ENCODE measurements at regions not wholly inside any gene's neighbourhood (a gene's known extent, or its start where the extent isn't known, plus 50 kb on each side); places are given as distances from the start of the nearest gene placed in this dataset.
"Not testable (repeated sequence)": the region's sequence is repeated elsewhere in the genome, so short reads cannot be mapped to it uniquely, and the experiment has no call there.

DNA sequence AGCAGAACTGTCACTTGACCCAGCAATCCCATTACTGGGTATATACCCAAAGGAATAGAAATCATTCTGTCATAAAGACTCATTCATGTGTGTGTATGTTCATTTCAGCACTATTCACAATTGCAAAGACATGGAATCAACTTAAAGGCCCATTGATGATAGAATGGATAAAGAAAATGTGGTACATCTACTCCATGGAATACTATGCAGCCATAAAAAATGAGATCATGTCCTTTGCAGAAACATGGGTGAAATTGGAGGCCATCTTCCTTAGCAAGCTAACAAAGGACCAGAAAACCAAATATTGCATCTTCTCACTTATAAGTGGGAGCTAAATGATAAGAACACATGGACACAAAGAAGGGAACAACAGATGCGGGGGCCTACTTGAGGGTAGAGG is 422.5 kb downstream of the HS3ST3B1 start:
- DNase-seq: not testable (repeated sequence)

DNA sequence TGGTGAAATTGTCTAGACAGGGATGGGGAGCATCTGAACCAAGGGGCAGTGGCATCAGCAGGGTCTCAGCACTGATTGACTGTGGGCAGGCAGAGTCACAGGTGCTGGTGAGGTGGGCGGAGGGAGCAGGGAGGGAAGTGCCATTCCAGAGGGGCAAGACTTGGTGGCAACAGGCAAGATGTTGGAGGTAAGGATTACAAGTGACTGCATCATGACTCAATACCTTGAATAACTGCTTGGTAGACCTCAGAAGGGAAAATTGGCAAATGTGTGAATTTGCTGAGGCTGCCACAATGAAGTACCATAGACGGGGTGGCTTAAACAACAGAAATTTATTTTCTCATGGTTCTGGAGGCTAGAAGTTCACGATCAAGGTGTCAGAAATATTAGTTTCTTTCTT is 419.1 kb downstream of the HS3ST3B1 start:
- DNase-seq: no peak

GRCh38 chr17:14717859-14718258 is 417.0 kb downstream of the HS3ST3B1 start:
- peak in 1 of 5 experiments; percentile 17 for DNase-seq

- DNase-seq: no peak
Observed at GRCh38 chr17:14715561-14715960, 414.7 kb downstream of the HS3ST3B1 start.

- DNase-seq: no peak
Observed at GRCh38 chr17:14712611-14713021, 411.7 kb downstream of the HS3ST3B1 start.

DNA sequence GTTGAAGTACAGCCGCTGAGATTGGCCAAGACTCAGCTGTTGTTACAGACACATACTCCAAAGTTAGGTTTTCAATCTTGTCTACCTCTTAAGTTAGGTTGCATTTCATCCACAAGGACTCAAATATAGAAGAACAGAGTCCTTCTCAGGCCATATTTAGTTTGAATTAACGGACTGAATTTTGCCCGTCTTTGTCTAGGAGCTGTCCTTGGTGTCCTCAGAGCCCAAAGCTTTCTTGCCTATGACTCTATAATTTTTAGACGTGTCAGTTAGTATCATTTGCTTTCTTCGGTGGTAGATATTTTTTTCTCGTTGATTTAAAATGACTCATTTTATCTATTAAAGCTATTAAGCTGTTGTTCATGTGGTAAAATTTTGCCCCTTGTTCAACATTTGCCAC is 403.2 kb downstream of the HS3ST3B1 start:
- no peak for DNase-seq

GRCh38 chr17:14701886-14702285 is 401.0 kb downstream of the HS3ST3B1 start:
- DNase-seq: no peak

GRCh38 chr17:14699574-14700185 is 398.8 kb downstream of the HS3ST3B1 start:
- DNase-seq: no peak

DNA sequence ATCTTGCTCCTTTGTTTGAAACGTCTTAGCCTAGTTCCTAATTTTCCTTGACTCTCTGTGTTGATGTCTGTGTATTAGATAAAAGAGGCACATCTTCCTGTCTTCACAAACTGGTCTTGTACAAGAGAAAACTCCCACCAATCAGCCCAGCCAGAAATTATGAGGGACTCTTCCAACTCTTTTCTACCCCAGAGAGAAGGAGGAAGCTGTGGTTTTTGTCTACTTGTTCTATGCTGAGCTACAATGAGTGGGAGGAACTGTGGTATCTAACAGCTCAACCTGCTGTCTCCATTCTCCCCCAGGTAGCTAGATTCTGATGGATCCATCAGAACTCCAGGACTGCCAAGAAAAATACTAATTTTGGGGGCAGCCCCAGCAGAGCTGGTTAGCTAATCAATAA is 392.5 kb downstream of the HS3ST3B1 start:
- DNase-seq: no peak

GRCh38 chr17:14690704-14691103 is 389.8 kb downstream of the HS3ST3B1 start:
- no peak for DNase-seq

GRCh38 chr17:14688134-14688533 is 387.3 kb downstream of the HS3ST3B1 start:
- peak in 1 of 5 experiments; percentile 6 for DNase-seq

GRCh38 chr17:14672830-14673229 is 371.9 kb downstream of the HS3ST3B1 start:
- no peak for DNase-seq

GRCh38 chr17:14670861-14671260 is 370.0 kb downstream of the HS3ST3B1 start:
- no peak for DNase-seq

DNA sequence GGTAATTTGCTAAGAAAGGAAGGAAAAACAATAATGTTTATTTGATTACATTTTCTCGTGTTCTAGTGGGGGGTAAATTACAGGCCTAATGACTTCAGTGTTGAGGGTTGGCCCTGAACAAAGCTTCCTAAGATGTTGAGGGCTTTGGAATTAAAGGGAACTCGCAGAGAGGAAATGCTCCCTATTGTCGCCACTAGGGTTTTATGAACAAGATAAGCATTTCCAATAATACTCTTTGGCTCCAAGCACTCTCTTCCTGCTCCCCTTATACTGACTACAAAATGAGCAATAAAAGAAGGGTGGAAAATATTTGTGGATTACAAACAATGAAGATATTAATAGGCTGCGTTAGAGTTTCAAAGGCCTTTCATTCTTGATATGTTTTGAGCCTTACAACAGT is 363.6 kb downstream of the HS3ST3B1 start:
- no peak for DNase-seq

- no peak for DNase-seq
Observed at GRCh38 chr17:14641117-14641516, 340.2 kb downstream of the HS3ST3B1 start.

DNA sequence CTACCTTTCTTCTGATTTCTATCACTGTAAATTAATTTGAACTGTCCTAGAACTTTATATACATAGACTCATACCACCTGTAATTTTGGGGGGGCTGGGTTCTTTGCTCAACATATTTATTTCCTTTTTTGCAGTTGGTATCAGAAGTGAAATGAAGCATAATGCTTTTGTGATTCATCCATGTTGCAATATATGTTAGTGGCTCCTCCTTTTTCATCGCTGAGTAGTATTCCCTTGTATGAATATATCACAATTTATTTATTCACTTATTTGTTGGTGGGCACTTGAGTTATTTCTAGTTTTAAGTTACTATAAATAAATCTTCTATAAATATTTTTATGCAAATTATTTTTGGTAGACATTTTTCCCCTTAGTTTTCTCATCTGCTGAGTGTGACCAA is 336.4 kb downstream of the HS3ST3B1 start:
- no peak for DNase-seq

DNA sequence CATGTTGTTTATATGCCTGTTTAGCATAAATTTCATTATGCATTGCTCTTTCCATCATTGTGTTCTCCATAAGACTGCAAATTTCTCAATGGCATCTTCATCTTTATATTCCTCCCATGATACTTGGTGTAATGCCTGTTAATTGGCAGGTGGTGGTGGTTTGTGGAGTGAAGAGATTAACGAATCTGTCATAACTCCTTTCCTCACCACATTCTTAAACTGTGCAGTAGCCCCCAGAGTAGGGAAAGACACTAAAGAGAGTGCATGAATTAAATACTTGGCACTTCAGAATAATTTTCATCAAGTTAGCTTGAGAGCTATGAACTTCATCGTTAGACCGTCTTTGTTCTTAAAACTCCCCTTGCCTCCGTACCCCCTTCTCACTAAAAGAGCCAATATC is 329.7 kb downstream of the HS3ST3B1 start:
- DNase-seq: no peak

DNA sequence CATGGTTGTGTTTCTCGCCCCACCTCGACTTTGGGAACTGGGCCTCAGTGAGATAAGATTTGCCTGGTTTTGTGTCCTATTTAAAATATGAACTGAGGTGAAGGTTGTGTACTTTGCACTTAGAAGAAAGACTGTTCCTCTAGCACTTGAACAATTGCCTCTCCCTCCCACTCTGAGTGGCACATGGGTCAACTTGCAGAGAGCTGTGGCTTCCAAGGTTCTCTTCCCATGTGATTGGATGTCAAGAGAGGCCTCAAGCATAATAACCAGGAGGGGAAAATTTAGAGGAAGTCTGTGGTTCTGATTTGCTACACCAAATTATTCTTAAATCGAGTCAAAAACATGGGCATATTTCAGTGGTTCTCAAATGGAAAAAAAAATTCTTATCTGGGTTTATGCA is 329.2 kb downstream of the HS3ST3B1 start:
- no peak for DNase-seq

DNA sequence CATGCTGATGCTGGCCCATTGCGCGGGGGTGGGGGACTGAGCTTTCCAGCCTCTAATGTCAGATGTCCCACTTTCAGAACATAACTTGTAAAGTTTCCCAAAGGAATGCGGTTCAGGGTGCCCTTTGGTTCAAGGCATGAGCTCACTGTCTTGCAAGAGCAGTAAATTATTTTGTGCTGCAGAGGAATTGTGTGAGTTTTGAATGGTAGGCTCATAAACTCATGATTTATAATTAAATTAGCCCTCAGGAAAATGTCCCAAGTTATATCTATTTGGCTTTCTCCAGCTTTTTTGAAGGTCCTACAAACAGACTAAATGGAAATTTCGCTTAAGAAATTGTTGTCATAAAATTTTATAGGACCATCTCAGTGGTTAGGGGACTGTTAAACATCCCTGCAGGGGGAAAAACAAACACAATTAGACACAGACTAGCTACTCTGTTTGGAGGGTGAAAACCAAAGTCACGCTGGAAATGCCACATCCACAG is 321.8 kb downstream of the HS3ST3B1 start:
- DNase-seq: no peak

- no peak for DNase-seq
Observed at GRCh38 chr17:14621826-14622614, 321.1 kb downstream of the HS3ST3B1 start.

GRCh38 chr17:14619821-14620220 is 318.9 kb downstream of the HS3ST3B1 start:
- DNase-seq: no peak

- no peak for DNase-seq
Observed at GRCh38 chr17:14616528-14616927, 315.6 kb downstream of the HS3ST3B1 start.

DNA sequence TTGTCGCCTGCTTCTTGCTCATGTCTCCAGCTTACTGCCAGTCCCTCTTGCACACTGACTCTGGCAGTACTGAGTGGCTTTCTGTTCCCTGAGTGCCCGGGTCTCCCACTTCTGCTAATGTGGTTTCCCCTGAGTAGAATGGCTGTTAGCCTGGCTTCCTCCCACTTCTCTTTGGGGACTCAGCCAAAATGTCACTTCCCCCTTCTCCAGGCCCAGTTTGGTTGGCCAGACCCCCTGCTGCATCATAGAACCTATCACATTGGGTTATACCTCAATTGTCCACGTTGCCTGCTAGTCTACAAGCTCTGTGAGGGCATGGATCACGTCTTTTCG is 304.4 kb downstream of the HS3ST3B1 start:
- DNase-seq: no peak

GRCh38 chr17:14604591-14605266 is 303.8 kb downstream of the HS3ST3B1 start:
- peak in 1 of 5 experiments; percentile 5 for DNase-seq
